Psoas muscle (tissue), 7 donors: ENCODE measurements at regions not wholly inside any gene's neighbourhood (a gene's known extent, or its start where the extent isn't known, plus 50 kb on each side); places are given as distances from the start of the nearest gene placed in this dataset.

Source experiments
- ATAC-seq, 4 donors: fragments of 200-7000 bp; cut with Tn5 transposase; one replicate each; pipeline ENCODE4 v1.9.1; 2020; ENCODE audit warnings: moderate library complexity in 3 of 4, mild to moderate bottlenecking in 2 of 4
- DNase-seq, 2 donors: peaks; one replicate each; pipeline ENCODE4 v3.0.0-alpha.2; 2020
- H3K27ac ChIP-seq: fragments of 200-600 bp; one replicate; pipeline ENCODE4 v1.8.0; 2022
- H3K27me3 ChIP-seq, 3 donors: fragments of 200-600 bp in 1 of 3; one replicate each; pipeline versions ENCODE4 v1.6.1 to v1.8.0; 2013 to 2022; ENCODE audit warnings: low read length in 2 of 3, mild to moderate bottlenecking in 2 of 3, moderate library complexity in 1 of 3; ENCODE audit not compliant: insufficient read depth in 3 of 3
- H3K36me3 ChIP-seq, 2 donors: fragments of 200-600 bp in 1 of 2; one replicate each; pipeline versions ENCODE4 v1.6.1 to v1.8.0; 2013 to 2022; ENCODE audit warnings: low read depth in 1 of 2, mild to moderate bottlenecking in 1 of 2, moderate library complexity in 1 of 2; ENCODE audit not compliant: insufficient read depth in 1 of 2
- H3K4me1 ChIP-seq: fragments of 200-600 bp; one replicate; pipeline ENCODE4 v1.8.0; 2022
- H3K4me3 ChIP-seq: fragments of 200-600 bp; one replicate; pipeline ENCODE4 v1.8.0; 2022; ENCODE audit warnings: mild to moderate bottlenecking
- H3K9me3 ChIP-seq: fragments of 200-600 bp; one replicate; pipeline ENCODE4 v1.8.0; 2022
- CTCF ChIP-seq: fragments of 200-600 bp; IDR thresholded peaks from one replicate; pipeline ENCODE4 v1.8.0; 2022; ENCODE audit warnings: antibody characterized with exemption
- WGBS, 3 donors: extraction: QIAGEN DNeasy Blood & Tissue Kit; methylation state at CpG; one replicate each; pipeline versions ENCODE4 v1.1.6 to v1.1.7; 2013; 5-methylcytosine and 5-hydroxymethylcytosine counted together
- intact Hi-C, 2 donors: fragments of 100-400 bp; cut with DNase I; formaldehyde crosslinking; loops; one replicate each; pipeline versions ENCODE4 v1.11.0 to v1.14.2; 2022
- donor health status: healthy with polysubstance abuse.
- donor health status: DM: no; HTN: no; CAD: no; lungs with moderate emphysema.
- donor health status: Bipolar disorder and iron deficiency.
- donor health status: healthy.
- donor health status: DM: yes; HTN: yes; CAD: no.
- donor health status: DM: no; HTN: no; CAD: no.
- donor health status: DM: yes; HTN: yes; CAD: no.

- Histone ChIP-seq H3K9me3 (no peaks in the 10 kb centered on the region), H3K4me3 (no peak overlapping the region), H3K27me3 (no peaks in the 10 kb centered on the region), H3K27ac (no peak overlapping the region), H3K36me3 (no peaks in the 10 kb centered on the region), H3K4me1 (no peaks in the 10 kb centered on the region)
- 79 to 81% (median 81%) methylated on average over 10 of the region's 10 CpGs for WGBS, 3 donors
- no peak for TF ChIP-seq CTCF
- intact Hi-C loops: no loop called here
- no peak for DNase-seq
- ATAC-seq: no peak
Measured at GRCh38 chr12:127984386-127985055, 282.4 kb upstream of the TMEM132C start.

- no peaks in the 10 kb centered on the region for H3K27me3 ChIP-seq
- no peak for TF ChIP-seq CTCF
- H3K4me3 ChIP-seq: no peak overlapping the region
- 62 to 68% (median 66%) methylated on average over 14 of the region's 14 CpGs for WGBS, 3 donors
- no peak overlapping the region for H3K27ac ChIP-seq
- DNase-seq (peak in 1 of 2 donors; percentile 30), ATAC-seq (no peak)
- no peaks in the 10 kb centered on the region for H3K36me3 ChIP-seq
- intact Hi-C loops: no loop called here
- no peaks in the 10 kb centered on the region for H3K9me3 ChIP-seq
- no peaks in the 10 kb centered on the region for H3K4me1 ChIP-seq
Measured at GRCh38 chr12:127987199-127987901, 279.6 kb upstream of the TMEM132C start.

GRCh38 chr12:127991485-127991884 is 275.5 kb upstream of the TMEM132C start:
- 82 to 84% (median 84%) methylated on average over 6 of the region's 6 CpGs for WGBS, 3 donors
- H3K4me1 ChIP-seq: no peaks in the 10 kb centered on the region

GRCh38 chr12:127998988-127999387 is 268.0 kb upstream of the TMEM132C start:
- no peak for ATAC-seq
- TF ChIP-seq CTCF: no peak
- Histone ChIP-seq H3K27me3 (no peaks in the 10 kb centered on the region), H3K4me3 (no peak overlapping the region), H3K36me3 (no peaks in the 10 kb centered on the region), H3K4me1 (no peaks in the 10 kb centered on the region), H3K9me3 (no peaks in the 10 kb centered on the region), H3K27ac (no peak overlapping the region)
- 55 to 64% (median 62%) methylated on average over 4 of the region's 4 CpGs for WGBS, 3 donors
- no peak for DNase-seq
- intact Hi-C loops: no loop called here

More at GRCh38 chr12:127991485-127991884, 275.5 kb upstream of the TMEM132C start:
- H3K9me3 ChIP-seq: no peaks in the 10 kb centered on the region
- intact Hi-C loops: no loop called here
- H3K27ac ChIP-seq: no peak overlapping the region
- DNase-seq: no peak
- no peak for ATAC-seq
- no peak overlapping the region for H3K4me3 ChIP-seq
- TF ChIP-seq CTCF: no peak
- no peaks in the 10 kb centered on the region for H3K36me3 ChIP-seq
- H3K27me3 ChIP-seq: no peaks in the 10 kb centered on the region
